Activated naive CD4-positive, alpha-beta T cell treated with anti-CD3 and anti-CD28 coated beads, Interleukin-2, amount 50 U/mL, for 72 hours (primary cell): ENCODE measurements at regions not wholly inside any gene's neighbourhood (a gene's known extent, or its start where the extent isn't known, plus 50 kb on each side); places are given as distances from the start of the nearest gene placed in this dataset.
"Not testable (repeated sequence)": the region's sequence is repeated elsewhere in the genome, so short reads cannot be mapped to it uniquely, and the experiment has no call there.

ENCODE experiments used
- ATAC-seq, 2 donors: fragments of 150-1000 bp; cut with Tn5 transposase; 2 replicates each; pipeline ENCODE4 v1.10.0; 2021; ENCODE audit warnings: mild to moderate bottlenecking in 2 of 2, moderate library complexity in 2 of 2
- DNase-seq, 2 donors: peaks; one replicate each; pipeline ENCODE4 v3.0.0; 2021 to 2022; ENCODE audit warnings: low spot score in 2 of 2
- H3K27ac Mint-ChIP-seq, 2 donors: one replicate each; pipeline ENCODE4 v1.8.0; 2022; ENCODE audit warnings: mild to moderate bottlenecking in 2 of 2, mixed read lengths in 2 of 2
- H3K36me3 Mint-ChIP-seq, 2 donors: one replicate each; pipeline ENCODE4 v1.8.0; 2022; ENCODE audit warnings: mixed read lengths in 2 of 2
- H3K9me3 Mint-ChIP-seq, 2 donors: one replicate each; pipeline ENCODE4 v1.8.0; 2022; ENCODE audit warnings: mixed read lengths in 2 of 2

- H3K36me3 Mint-ChIP-seq: no peaks in the 10 kb centered on the region
- DNase-seq (no peak), ATAC-seq (no peak)
- H3K9me3 Mint-ChIP-seq: no peaks in the 10 kb centered on the region
- no peak overlapping the region for H3K27ac Mint-ChIP-seq
These were observed 279.9 kb downstream of the CCER1 start for GRCh38 chr12:90675106-90675505.

GRCh38 chr12:90672081-90672480, 282.9 kb downstream of the CCER1 start:
- no peaks in the 10 kb centered on the region for H3K36me3 Mint-ChIP-seq
- DNase-seq (no peak), ATAC-seq (no peak)

GRCh38 chr12:90663949-90664348, 291.0 kb downstream of the CCER1 start:
- DNase-seq: not testable (repeated sequence)

More at GRCh38 chr12:90672081-90672480, 282.9 kb downstream of the CCER1 start:
- H3K27ac Mint-ChIP-seq: no peak overlapping the region
- H3K9me3 Mint-ChIP-seq: peaks cover 5 to 6% of the 10 kb centered on the region in 2 donors

GRCh38 chr12:90659060-90659459, 295.9 kb downstream of the CCER1 start:
- H3K27ac Mint-ChIP-seq: no peak overlapping the region
- ATAC-seq (no peak), DNase-seq (no peak)
- H3K9me3 Mint-ChIP-seq: no peaks in the 10 kb centered on the region
- no peaks in the 10 kb centered on the region for H3K36me3 Mint-ChIP-seq

More at GRCh38 chr12:90663949-90664348, 291.0 kb downstream of the CCER1 start:
- not testable (repeated sequence) for H3K9me3 Mint-ChIP-seq, H3K36me3 Mint-ChIP-seq, ATAC-seq, H3K27ac Mint-ChIP-seq

- Mint-ChIP-seq H3K27ac (no peak overlapping the region), H3K36me3 (no peaks in the 10 kb centered on the region), H3K9me3 (no peaks in the 10 kb centered on the region)
- ATAC-seq (no peak), DNase-seq (no peak)
These were observed 301.9 kb downstream of the CCER1 start for GRCh38 chr12:90653040-90653439.

- Mint-ChIP-seq H3K9me3 (no peaks in the 10 kb centered on the region), H3K27ac (no peak overlapping the region), H3K36me3 (no peaks in the 10 kb centered on the region)
- ATAC-seq (no peak), DNase-seq (no peak)
These were observed 302.7 kb downstream of the CCER1 start for GRCh38 chr12:90652280-90652679.

GRCh38 chr12:90645181-90645580, 309.8 kb downstream of the CCER1 start:
- no peak overlapping the region for H3K27ac Mint-ChIP-seq
- peaks cover 4 to 9% of the 10 kb centered on the region in 2 donors for H3K9me3 Mint-ChIP-seq
- DNase-seq: no peak
- ATAC-seq: no peak
- no peaks in the 10 kb centered on the region for H3K36me3 Mint-ChIP-seq

GRCh38 chr12:90631591-90632212, 323.3 kb downstream of the CCER1 start:
- DNase-seq (no peak), ATAC-seq (no peak)
- Mint-ChIP-seq H3K9me3 (no peaks in the 10 kb centered on the region), H3K36me3 (no peaks in the 10 kb centered on the region), H3K27ac (no peak overlapping the region)

- DNase-seq (no peak), ATAC-seq (no peak)
- Mint-ChIP-seq H3K36me3 (no peaks in the 10 kb centered on the region), H3K9me3 (no peaks in the 10 kb centered on the region), H3K27ac (no peak overlapping the region)
These were observed 325.0 kb downstream of the CCER1 start for GRCh38 chr12:90630006-90630405.

- Mint-ChIP-seq H3K9me3 (peaks cover 0 to 4% of the 10 kb centered on the region in 2 donors), H3K27ac (no peak overlapping the region), H3K36me3 (no peaks in the 10 kb centered on the region)
- DNase-seq (no peak), ATAC-seq (no peak)
These were observed 326.8 kb downstream of the CCER1 start for GRCh38 chr12:90628213-90628612.

GRCh38 chr12:90627180-90627896, 327.6 kb downstream of the CCER1 start:
- no peaks in the 10 kb centered on the region for H3K36me3 Mint-ChIP-seq
- H3K27ac Mint-ChIP-seq: no peak overlapping the region

GRCh38 chr12:90622431-90622830, 332.5 kb downstream of the CCER1 start:
- ATAC-seq (no peak), DNase-seq (no peak)
- Mint-ChIP-seq H3K9me3 (peaks cover 0 to 4% of the 10 kb centered on the region in 2 donors), H3K27ac (no peak overlapping the region), H3K36me3 (no peaks in the 10 kb centered on the region)

More at GRCh38 chr12:90627180-90627896, 327.6 kb downstream of the CCER1 start:
- DNase-seq: no peak
- no peak for ATAC-seq
- H3K9me3 Mint-ChIP-seq: peaks cover 0 to 4% of the 10 kb centered on the region in 2 donors

- Mint-ChIP-seq H3K9me3 (peaks cover 0 to 4% of the 10 kb centered on the region in 2 donors), H3K36me3 (no peaks in the 10 kb centered on the region), H3K27ac (no peak overlapping the region)
- ATAC-seq (no peak), DNase-seq (no peak)
These were observed 333.0 kb downstream of the CCER1 start for GRCh38 chr12:90621927-90622326.

GRCh38 chr12:90619943-90620342, 335.0 kb downstream of the CCER1 start:
- no peak for ATAC-seq
- Mint-ChIP-seq H3K27ac (no peak overlapping the region), H3K36me3 (no peaks in the 10 kb centered on the region), H3K9me3 (peaks cover 0 to 4% of the 10 kb centered on the region in 2 donors)
- DNase-seq: no peak

GRCh38 chr12:90618586-90618985, 336.4 kb downstream of the CCER1 start:
- ATAC-seq: no peak
- no peaks in the 10 kb centered on the region for H3K36me3 Mint-ChIP-seq
- H3K27ac Mint-ChIP-seq: no peak overlapping the region

GRCh38 chr12:90611891-90612290, 343.1 kb downstream of the CCER1 start:
- no peak overlapping the region for H3K27ac Mint-ChIP-seq
- no peak for DNase-seq
- H3K9me3 Mint-ChIP-seq: peaks cover 3 to 4% of the 10 kb centered on the region in 2 donors
- no peaks in the 10 kb centered on the region for H3K36me3 Mint-ChIP-seq
- ATAC-seq: no peak

More at GRCh38 chr12:90618586-90618985, 336.4 kb downstream of the CCER1 start:
- H3K9me3 Mint-ChIP-seq: peaks cover 3% of the 10 kb centered on the region in 2 donors
- DNase-seq: no peak

- H3K36me3 Mint-ChIP-seq: no peaks in the 10 kb centered on the region
- peaks cover 3 to 4% of the 10 kb centered on the region in 2 donors for H3K9me3 Mint-ChIP-seq
- H3K27ac Mint-ChIP-seq: no peak overlapping the region
- no peak for ATAC-seq
- DNase-seq: no peak
These were observed 343.9 kb downstream of the CCER1 start for GRCh38 chr12:90611048-90611447.
